ENCODE measurements at regions not wholly inside any gene's neighbourhood (a gene's known extent, or its start where the extent isn't known, plus 50 kb on each side); places are given as distances from the start of the nearest gene placed in this dataset.

DNA sequence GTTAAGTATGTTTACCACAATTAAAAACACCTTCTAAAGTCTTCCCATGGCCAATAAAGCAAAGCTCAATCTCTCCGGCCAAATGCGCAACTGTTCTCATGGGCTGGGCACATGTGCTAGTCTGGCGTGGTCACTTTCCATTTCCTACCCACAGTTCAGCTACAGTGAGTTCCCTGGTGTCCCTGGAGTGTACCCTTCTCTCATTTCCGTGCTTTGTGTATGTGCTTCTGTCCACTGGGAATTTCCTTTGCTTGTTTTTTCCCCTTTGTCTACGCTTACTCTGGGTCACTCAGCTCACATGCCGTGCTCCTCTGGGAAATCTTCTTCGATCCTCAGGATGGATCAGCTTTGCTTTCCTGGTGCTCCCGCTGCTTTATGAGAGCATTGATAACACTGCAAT lies 69.6 kb upstream of the GYPC start:
- Histone ChIP-seq H3K9ac (ENCODE audit: insufficient read depth, low read length) (no peak overlapping the region), H3K4me3 (replicated peaks in 1 of 4; ENCODE audit: control extremely low read depth in 1 of 4, insufficient read depth in 1 of 4, low read depth in 3 of 4, low read length in 4 of 4) (no peak overlapping the region), H3K4me2 (ENCODE audit: extremely low read depth, insufficient read depth, low read length) (no peak overlapping the region), H4K20me1 (ENCODE audit: control insufficient read depth, extremely low read depth, insufficient read depth, low read length) (no peaks in the 10 kb centered on the region), H2AFZ (ENCODE audit: low read length) (no peak overlapping the region), H3K27me3 (ENCODE audit: control insufficient read depth, insufficient read depth, low read length) (no peaks in the 10 kb centered on the region), H3K27ac (ENCODE audit: insufficient read depth, low read length) (no peak overlapping the region), H3K9me3 (ENCODE audit: control insufficient read depth, insufficient read depth, low read depth, low read length) (no peaks in the 10 kb centered on the region), H3K4me1 (ENCODE audit: control insufficient read depth, extremely low read depth, insufficient read depth, low read length) (no peaks in the 10 kb centered on the region), H3K79me2 (ENCODE audit: control insufficient read depth, insufficient read depth, low read length) (no peaks in the 10 kb centered on the region), H3K36me3 (ENCODE audit: control insufficient read depth, insufficient read depth, low read length) (no peaks in the 10 kb centered on the region)
- TF ChIP-seq, protein P1, sequence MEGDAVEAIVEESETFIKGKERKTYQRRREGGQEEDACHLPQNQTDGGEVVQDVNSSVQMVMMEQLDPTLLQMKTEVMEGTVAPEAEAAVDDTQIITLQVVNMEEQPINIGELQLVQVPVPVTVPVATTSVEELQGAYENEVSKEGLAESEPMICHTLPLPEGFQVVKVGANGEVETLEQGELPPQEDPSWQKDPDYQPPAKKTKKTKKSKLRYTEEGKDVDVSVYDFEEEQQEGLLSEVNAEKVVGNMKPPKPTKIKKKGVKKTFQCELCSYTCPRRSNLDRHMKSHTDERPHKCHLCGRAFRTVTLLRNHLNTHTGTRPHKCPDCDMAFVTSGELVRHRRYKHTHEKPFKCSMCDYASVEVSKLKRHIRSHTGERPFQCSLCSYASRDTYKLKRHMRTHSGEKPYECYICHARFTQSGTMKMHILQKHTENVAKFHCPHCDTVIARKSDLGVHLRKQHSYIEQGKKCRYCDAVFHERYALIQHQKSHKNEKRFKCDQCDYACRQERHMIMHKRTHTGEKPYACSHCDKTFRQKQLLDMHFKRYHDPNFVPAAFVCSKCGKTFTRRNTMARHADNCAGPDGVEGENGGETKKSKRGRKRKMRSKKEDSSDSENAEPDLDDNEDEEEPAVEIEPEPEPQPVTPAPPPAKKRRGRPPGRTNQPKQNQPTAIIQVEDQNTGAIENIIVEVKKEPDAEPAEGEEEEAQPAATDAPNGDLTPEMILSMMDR (conservative IDR thresholded peaks at IDR 0.05 in 1 of 2, IDR thresholded peaks at IDR 0.05 in 1 of 2; ENCODE audit: low read depth in 1 of 2, low read length in 2 of 2): no peak
- TF ChIP-seq EZH2 (IDR thresholded peaks at IDR 0.05; ENCODE audit: low read length, missing control alignments): no peak
- no peak for DNase-seq (ENCODE audit: low read depth in 2 of 2)

- H3K36me3 ChIP-seq (ENCODE audit: control insufficient read depth, insufficient read depth, low read length): no peaks in the 10 kb centered on the region
- H3K79me2 ChIP-seq (ENCODE audit: control insufficient read depth, insufficient read depth, low read length): no peaks in the 10 kb centered on the region
- no peak overlapping the region for H3K4me3 ChIP-seq (replicated peaks in 1 of 4; ENCODE audit: control extremely low read depth in 1 of 4, insufficient read depth in 1 of 4, low read depth in 3 of 4, low read length in 4 of 4)
- TF ChIP-seq EZH2 (IDR thresholded peaks at IDR 0.05; ENCODE audit: low read length, missing control alignments): no peak
- TF ChIP-seq, protein P1 (conservative IDR thresholded peaks at IDR 0.05 in 1 of 2, IDR thresholded peaks at IDR 0.05 in 1 of 2; ENCODE audit: low read depth in 1 of 2, low read length in 2 of 2): no peak
- H3K4me1 ChIP-seq (ENCODE audit: control insufficient read depth, extremely low read depth, insufficient read depth, low read length): no peaks in the 10 kb centered on the region
- no peak for DNase-seq (ENCODE audit: low read depth in 2 of 2)
- no peak overlapping the region for H3K27ac ChIP-seq (ENCODE audit: insufficient read depth, low read length)
- H3K9ac ChIP-seq (ENCODE audit: insufficient read depth, low read length): no peak overlapping the region
- no peak overlapping the region for H2AFZ ChIP-seq (ENCODE audit: low read length)
- H3K27me3 ChIP-seq (ENCODE audit: control insufficient read depth, insufficient read depth, low read length): no peaks in the 10 kb centered on the region
- no peaks in the 10 kb centered on the region for H4K20me1 ChIP-seq (ENCODE audit: control insufficient read depth, extremely low read depth, insufficient read depth, low read length)
- no peak overlapping the region for H3K4me2 ChIP-seq (ENCODE audit: extremely low read depth, insufficient read depth, low read length)
- H3K9me3 ChIP-seq (ENCODE audit: control insufficient read depth, insufficient read depth, low read depth, low read length): no peaks in the 10 kb centered on the region
These were observed 56.9 kb upstream of the GYPC start for GRCh38 chr2:126599062-126599461.

DNA sequence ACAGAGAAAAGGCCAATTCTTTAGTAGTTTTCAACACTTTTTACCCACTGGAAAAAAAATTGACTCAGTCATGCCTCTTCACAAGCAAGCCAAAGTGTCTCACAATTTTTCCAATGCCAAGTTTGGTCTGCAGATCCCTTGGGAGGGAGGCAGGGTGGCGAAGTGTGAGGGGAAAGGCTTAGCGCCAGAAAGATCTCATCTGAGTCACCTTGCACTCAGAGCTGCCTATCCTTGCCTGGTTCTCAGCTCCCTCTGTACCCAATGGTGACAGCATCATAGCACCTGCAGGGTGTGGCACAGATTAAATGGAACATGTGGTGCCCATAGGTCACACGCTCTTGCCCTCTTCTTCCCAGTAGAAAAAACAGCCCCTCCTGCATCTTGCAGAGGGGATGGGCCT lies 55.2 kb upstream of the GYPC start:
- H3K9me3 ChIP-seq (ENCODE audit: control insufficient read depth, insufficient read depth, low read depth, low read length): no peaks in the 10 kb centered on the region
- no peak overlapping the region for H2AFZ ChIP-seq (ENCODE audit: low read length)
- no peaks in the 10 kb centered on the region for H3K36me3 ChIP-seq (ENCODE audit: control insufficient read depth, insufficient read depth, low read length)
- no peaks in the 10 kb centered on the region for H4K20me1 ChIP-seq (ENCODE audit: control insufficient read depth, extremely low read depth, insufficient read depth, low read length)
- no peaks in the 10 kb centered on the region for H3K79me2 ChIP-seq (ENCODE audit: control insufficient read depth, insufficient read depth, low read length)
- H3K27me3 ChIP-seq (ENCODE audit: control insufficient read depth, insufficient read depth, low read length): no peaks in the 10 kb centered on the region
- TF ChIP-seq, protein P1 (conservative IDR thresholded peaks at IDR 0.05 in 1 of 2, IDR thresholded peaks at IDR 0.05 in 1 of 2; ENCODE audit: low read depth in 1 of 2, low read length in 2 of 2): no peak
- TF ChIP-seq EZH2 (IDR thresholded peaks at IDR 0.05; ENCODE audit: low read length, missing control alignments): no peak
- no peak overlapping the region for H3K9ac ChIP-seq (ENCODE audit: insufficient read depth, low read length)
- no peak overlapping the region for H3K4me2 ChIP-seq (ENCODE audit: extremely low read depth, insufficient read depth, low read length)
- no peak overlapping the region for H3K27ac ChIP-seq (ENCODE audit: insufficient read depth, low read length)
- H3K4me3 ChIP-seq (replicated peaks in 1 of 4; ENCODE audit: control extremely low read depth in 1 of 4, insufficient read depth in 1 of 4, low read depth in 3 of 4, low read length in 4 of 4): no peak overlapping the region
- no peaks in the 10 kb centered on the region for H3K4me1 ChIP-seq (ENCODE audit: control insufficient read depth, extremely low read depth, insufficient read depth, low read length)
- DNase-seq (ENCODE audit: low read depth in 2 of 2): no peak

All from fibroblast of lung (primary cell).